RPMI8226 (cell line): ENCODE measurements at regions not wholly inside any gene's neighbourhood (a gene's known extent, or its start where the extent isn't known, plus 50 kb on each side); places are given as distances from the start of the nearest gene placed in this dataset.
"Not testable (repeated sequence)": the region's sequence is repeated elsewhere in the genome, so short reads cannot be mapped to it uniquely, and the experiment has no call there.

Experiments
- DNase-seq: peaks from one replicate; pipeline ENCODE4 v3.0.0-alpha.2; 2015

GRCh38 chr2:226185616-226186211, 613.9 kb downstream of the IRS1 start:
- DNase-seq = no peak

- no peak for DNase-seq
Observed at GRCh38 chr2:226184940-226185615, 614.5 kb downstream of the IRS1 start.

- no peak for DNase-seq
Observed at GRCh38 chr2:226184540-226184939, 615.1 kb downstream of the IRS1 start.

GRCh38 chr2:226183550-226183949, 616.1 kb downstream of the IRS1 start:
- no peak for DNase-seq

DNA sequence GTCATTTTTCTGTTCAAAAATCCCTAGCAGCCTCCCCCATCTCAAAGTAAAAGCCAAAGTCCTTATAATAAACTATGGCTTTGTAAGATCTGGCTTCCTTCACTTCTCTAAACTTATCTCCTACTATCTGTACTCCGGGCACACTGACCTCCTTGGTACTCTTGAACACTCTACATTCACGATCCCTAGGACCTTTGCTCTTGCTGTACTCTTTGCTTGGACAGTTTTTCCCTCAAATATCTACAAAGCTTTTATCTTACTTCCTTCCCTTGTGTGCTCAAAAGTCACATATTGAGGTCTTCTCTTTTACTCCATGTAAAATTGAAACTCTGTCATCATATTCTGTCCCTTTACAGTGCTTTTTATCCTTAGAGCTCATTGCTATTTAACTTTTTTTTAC, 616.6 kb downstream of the IRS1 start:
- no peak for DNase-seq

DNA sequence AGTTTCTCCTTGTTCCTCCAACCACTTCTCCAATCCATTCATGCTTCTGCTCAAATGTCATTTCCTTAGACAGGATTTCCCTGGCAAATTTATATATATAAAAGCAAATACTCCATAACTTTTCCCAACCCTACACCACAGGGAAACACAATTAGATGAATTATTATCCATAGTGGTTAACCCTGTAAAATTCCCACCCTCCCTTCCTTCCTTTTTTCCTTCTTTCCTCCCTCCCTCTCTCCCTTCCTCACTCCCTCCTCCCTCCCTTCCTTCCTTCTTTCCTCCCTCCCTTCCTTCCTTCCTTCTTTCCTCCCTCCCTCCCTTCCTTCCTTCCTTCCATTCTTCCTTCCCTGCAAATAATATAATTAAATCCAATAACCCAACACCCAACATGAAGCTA, 617.7 kb downstream of the IRS1 start:
- no peak for DNase-seq

DNA sequence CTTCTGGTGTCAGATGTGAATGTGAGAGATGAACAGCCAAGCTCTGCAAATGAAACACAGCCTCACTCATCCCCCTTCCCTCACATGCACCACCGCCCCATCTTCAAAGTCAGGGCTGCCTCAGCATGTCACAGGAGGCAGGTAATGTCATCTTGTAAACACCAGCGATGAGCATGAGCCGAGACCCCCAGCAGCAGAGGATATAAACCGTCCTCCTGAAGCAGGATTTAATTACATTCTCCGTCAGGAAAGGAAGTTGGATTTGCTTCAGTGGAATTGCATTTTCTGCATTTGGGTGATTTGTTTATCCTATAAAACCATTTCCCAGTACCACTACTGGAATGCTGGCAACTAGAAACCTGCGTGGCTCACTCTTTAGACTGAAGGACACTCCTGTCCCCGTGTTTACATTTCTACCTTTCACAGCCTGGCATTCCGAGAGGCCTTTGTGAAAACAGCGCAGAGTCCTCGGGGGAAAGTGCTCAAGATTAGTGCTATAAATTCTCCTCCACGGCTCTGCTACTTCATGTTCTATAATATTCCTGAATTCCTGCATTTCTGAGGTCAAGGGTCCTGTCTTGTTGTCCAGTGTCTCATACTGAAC, 619.2 kb downstream of the IRS1 start:
- no peak for DNase-seq

DNA sequence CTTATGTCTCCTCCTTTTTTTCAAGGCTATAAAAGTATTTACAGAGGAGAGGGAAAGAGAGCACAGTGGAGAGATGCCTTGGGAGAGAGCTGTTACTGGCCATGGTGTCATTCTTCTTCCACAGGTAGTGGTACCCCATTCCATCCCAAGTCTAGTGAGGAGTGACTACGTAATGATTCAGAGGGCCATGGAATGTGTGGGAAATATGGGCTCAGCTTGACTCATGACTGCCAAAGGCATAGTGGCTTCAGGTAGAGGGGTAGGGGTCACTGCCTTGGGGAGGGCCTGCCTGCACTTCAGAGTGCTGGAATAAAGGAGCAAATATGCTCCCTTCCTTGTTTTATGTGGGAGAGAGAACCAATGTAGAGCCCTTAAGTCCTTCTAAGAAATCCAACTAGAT, 620.6 kb downstream of the IRS1 start:
- DNase-seq = no peak

DNA sequence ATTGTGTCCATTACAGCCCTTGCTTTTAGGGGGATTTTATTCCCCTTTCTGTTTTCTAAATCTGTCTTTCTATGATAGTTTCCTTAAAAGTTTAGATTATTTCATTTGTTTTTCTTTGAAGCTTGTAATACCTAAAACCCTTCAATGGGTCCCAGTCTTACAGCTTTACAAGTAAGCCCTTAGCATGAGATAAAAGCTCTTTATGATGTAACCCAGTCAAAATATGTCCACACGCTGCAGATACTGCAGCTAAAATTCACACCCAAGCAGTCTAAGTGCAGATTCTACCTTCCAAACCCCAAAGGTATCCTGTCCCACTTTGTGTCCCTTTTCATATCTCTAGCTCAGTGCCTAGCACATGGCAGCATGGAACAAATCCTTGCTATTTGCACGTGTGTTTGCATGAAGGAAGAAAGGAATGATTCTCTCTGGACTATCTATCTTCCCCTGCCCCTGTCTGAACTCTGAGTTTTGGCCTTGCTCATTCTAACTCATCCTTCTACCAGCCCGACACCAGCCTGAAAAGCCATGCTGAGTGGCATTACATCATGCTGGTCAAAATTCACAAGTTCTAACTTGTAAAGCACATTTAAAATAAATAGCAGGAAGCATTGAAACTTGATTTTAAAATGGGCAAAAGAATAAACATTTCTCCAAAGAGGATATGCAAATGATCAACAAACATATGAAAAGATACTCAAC, 623.2 kb downstream of the IRS1 start:
- no peak for DNase-seq

DNA sequence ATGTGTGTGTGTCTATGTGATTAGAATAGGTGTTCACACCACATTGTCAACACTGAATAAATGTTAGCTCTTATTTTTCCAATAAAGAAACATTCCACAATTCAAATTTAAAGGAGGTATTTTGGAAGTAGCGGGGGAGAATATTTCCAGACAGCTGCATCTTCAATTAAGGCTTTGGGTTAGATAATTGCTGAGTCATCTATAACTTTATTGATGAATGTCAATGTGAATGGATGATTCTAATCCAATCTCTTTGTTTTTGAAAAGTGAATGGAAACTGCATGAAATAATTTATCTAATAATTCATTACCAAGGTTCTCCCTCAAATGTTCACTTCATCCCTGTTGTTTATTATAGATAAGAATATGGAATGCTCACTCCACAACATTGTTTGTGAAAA, 625.2 kb downstream of the IRS1 start:
- DNase-seq = no peak

DNA sequence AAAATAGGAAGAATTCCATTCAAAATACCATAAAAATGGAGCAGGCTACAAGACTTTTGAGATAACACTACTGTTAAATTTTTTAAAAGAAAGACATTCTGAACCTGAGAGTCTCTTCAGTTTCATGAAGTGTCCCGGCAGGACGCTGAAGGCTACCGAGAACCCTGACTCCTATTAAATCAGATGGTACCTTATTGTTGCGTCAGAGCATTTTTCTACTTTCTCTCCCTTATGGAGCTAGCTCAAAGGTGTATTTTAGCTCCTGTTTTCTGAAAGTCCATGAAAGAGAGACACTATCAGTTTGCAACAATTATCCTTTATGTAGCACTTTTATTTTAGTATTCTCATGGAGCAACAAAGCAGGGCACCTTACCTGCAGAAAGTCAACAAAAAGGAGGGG, 626.7 kb downstream of the IRS1 start:
- no peak for DNase-seq

GRCh38 chr2:226172309-226172708, 627.3 kb downstream of the IRS1 start:
- no peak for DNase-seq

DNA sequence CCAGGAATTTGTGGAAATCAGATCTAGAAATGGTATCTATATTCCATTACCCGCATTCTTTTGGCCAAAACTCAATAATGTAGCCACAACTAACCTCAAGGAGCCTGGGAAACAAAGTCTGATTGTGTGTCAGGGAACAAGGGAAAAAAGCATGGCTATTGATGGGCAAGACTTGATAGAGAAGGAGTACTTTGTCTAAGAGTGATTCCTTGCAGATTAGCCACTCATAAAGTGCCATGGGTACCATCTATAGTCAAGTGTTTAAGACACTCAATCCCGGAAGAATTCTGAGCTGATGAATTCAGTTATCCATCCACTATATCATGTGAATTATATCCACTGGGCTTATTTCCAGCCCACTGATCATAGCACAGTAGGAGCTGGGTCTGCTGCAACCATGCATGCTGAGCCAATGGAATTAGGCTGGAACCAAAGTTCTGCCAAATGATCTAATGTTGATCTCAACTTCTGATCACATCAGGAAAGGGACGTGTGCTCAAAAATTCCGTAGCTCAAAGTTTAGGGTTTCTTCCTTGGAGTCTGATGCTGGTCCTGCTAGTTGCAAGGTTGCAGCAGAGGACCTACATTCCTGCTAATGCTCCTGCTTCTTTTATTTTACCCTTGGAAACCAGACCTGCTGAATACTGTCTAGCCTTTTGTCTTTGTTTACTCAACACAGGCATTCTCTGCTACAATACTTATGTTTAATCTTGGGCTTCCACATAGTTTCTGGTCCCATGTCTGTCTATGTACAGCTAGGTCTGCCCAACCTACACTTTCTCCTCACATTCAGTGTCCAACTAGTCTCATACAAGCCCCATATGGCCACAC, 629.7 kb downstream of the IRS1 start:
- no peak for DNase-seq

DNA sequence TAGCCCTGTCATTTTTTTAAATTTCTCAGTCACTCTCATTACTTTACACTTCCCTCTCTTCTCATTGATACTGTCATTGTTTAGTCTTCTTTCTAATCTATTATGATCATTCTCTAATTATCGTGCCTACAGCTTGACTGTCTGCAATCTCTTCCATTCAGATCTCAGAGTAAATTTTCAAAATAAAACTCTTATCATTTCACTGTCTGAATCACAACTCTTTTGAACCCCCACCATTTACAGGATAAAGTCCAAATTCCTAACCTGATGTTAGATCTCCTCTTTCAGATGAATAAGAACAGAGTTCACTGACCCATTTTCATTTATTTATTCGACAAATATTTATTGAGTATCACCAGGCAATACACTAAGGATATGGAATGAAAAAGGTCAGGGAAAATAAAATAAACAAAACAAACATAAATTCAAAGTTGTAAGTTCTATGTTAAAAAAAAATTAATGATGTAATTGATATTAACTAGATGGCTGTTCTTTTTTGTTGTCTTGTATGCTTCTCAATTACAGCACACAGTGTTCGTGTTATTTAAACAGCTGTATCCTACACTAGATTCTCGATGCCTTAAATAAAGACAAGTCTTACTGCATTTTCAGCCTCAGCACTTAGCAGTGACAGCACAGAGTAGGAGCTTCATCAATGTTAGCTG, 631.0 kb downstream of the IRS1 start:
- no peak for DNase-seq

DNA sequence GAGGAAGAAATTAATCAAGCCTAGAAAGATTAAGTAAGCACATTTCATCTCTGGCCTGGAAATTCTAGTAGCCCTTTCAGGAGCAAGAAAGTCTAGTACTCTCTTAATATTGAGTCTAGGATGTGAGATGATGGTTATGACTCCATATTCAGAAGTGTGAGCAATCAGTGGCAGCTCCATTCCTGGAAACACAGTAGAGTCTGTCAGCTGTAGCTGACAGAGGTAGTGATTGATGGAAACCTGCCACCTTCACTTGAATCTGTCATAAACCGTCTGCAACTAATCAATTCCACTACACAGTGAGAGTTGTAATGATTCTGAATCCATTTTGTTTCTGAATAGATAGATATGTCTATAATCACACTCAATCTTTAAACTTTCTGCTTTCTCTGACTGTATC, 635.1 kb downstream of the IRS1 start:
- no peak for DNase-seq

DNA sequence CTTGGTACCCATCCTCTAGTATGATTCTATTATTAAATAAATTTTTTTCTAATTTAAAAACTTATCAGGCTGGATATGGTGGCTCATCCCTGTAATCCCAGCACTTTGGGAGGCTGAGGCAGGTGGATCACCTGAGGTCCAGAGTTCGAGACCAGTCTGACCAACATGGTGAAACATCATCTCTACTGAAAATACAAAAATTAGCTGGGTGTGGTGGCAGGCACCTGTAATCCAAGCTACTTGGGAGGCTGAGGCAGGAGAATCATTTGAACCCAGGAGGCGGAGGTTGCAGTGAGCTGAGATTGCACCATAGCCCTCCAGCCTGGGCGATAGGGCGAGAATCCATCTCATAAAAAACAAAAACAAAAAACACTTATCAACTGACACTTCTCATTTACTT, 639.0 kb downstream of the IRS1 start:
- DNase-seq = not testable (repeated sequence)

- no peak for DNase-seq
Observed at GRCh38 chr2:226159875-226160479, 639.6 kb downstream of the IRS1 start.

DNA sequence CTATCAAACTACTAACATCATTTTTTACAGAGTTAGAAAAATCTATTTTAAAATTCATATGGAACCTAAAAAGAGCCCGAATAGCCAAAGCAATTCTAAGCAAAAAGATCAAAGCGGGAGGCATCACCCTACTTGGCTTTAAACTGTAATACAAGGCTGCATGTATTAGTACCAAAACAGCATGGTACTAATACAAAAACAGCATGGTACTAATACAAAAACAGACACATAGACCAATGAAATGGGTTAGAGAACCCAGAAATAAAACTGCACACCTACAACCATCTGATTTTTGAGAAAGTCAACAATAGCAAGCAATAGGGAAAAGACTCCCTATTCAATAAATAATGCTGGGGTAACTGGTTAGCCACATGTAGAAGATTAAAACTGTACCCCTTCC, 640.7 kb downstream of the IRS1 start:
- no peak for DNase-seq

- no peak for DNase-seq
Observed at GRCh38 chr2:226158229-226158628, 641.4 kb downstream of the IRS1 start.

DNA sequence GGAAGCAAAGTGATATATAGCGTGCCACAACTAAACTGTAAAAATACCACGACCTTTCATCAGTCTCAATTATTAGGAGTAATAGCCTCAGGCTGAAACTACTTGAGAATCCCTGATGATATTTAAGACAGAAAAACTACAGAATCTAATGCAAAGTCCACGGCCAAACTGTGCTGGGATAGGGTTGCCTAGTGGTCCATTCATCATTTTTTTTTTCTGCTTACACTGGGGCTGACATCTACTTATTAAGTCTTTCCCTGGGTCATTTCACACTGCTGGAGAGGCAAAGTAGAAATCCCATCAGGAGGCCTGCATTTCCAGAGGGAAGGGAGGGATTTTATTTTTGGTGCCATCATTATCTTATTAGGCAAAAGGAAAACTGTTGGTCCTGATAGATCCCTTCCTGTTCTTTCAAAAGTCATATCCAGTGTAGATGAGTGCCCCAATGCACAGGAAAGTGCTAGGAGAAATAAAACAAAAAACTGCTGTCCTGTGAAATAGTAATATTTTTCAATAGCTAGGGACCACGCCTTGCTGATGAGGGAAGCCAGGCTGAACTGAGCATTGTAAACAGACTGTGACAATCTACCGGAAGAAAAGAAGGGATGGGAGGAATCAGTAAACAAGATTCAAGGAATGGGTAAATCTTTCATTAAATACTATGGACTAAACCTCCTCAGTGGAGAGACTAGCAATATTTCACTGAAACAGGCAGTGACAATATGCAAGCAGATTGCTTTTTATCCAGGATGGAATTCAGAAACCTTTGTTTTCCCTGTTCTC, 644.3 kb downstream of the IRS1 start:
- no peak for DNase-seq

DNA sequence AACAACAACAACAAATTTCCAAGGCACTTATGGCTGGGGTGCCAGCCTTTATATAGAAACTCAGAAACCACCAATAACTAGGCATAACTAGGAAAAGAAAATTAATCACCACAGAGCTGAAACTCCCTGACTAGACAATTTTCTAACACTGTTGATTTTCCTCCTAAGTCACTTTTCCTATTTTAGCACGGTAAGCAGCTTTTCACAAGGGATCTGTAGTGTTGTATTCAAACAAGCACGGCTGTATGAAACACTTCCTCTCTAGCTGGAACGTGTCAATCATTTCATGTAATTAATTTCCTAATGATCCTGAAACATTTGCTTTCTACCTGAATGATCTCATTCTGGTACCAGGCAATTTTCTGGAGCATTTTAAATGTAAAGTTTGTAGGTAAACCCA, 645.0 kb downstream of the IRS1 start:
- DNase-seq = no peak
